Activated naive CD8-positive, alpha-beta T cell (primary cell): ENCODE measurements at regions not wholly inside any gene's neighbourhood (a gene's known extent, or its start where the extent isn't known, plus 50 kb on each side); places are given as distances from the start of the nearest gene placed in this dataset.

ENCODE experiments used
- H3K27ac Mint-ChIP-seq: one replicate; pipeline ENCODE4 v1.8.0; 2021; ENCODE audit warnings: mixed read lengths
- H3K27me3 Mint-ChIP-seq: one replicate; pipeline ENCODE4 v1.8.0; 2021; ENCODE audit warnings: mixed read lengths
- H3K36me3 Mint-ChIP-seq: one replicate; pipeline ENCODE4 v1.8.0; 2021; ENCODE audit warnings: mixed read lengths
- H3K4me1 Mint-ChIP-seq: one replicate; pipeline ENCODE4 v1.8.0; 2021; ENCODE audit warnings: low read depth, mixed read lengths
- H3K4me3 Mint-ChIP-seq: one replicate; pipeline ENCODE4 v1.8.0; 2021; ENCODE audit warnings: mild to moderate bottlenecking, mixed read lengths
- H3K9me3 Mint-ChIP-seq: one replicate; pipeline ENCODE4 v1.8.0; 2021; ENCODE audit warnings: low read depth, mixed read lengths

GRCh38 chr2:88253997-88254396 is 83.9 kb downstream of the THNSL2 start:
- Mint-ChIP-seq H3K27ac (no peak overlapping the region), H3K9me3 (no peaks in the 10 kb centered on the region), H3K36me3 (no peaks in the 10 kb centered on the region), H3K4me3 (no peak overlapping the region), H3K27me3 (peaks cover 12% of the 10 kb centered on the region), H3K4me1 (no peaks in the 10 kb centered on the region)

GRCh38 chr2:88253375-88253774 is 83.2 kb downstream of the THNSL2 start:
- Mint-ChIP-seq H3K4me1 (no peaks in the 10 kb centered on the region), H3K9me3 (no peaks in the 10 kb centered on the region), H3K27ac (no peak overlapping the region), H3K4me3 (no peak overlapping the region), H3K36me3 (no peaks in the 10 kb centered on the region), H3K27me3 (peaks cover 12% of the 10 kb centered on the region)

DNA sequence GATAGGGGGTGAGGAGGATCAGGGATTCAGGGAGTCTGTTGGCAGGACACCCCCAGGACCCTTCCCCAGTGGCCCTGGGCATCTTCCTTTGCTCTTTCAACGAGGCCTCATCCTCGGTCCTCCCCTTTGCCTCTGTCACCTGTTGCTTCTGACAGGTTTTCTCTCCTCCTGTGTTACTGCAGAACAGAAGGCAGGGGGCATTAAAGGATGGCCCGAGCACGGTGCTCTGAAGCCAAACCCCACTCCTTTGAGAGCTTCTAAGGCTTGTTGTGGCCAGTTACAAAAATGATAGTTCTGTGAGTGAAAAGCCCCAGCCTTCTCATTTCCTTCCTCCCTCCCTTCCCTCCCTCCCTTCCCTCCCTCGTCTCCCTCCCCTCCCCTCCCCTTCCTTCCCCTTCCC is 82.5 kb downstream of the THNSL2 start:
- H3K9me3 Mint-ChIP-seq = no peaks in the 10 kb centered on the region
- peaks cover 11% of the 10 kb centered on the region for H3K27me3 Mint-ChIP-seq
- no peaks in the 10 kb centered on the region for H3K36me3 Mint-ChIP-seq
- H3K4me1 Mint-ChIP-seq = no peaks in the 10 kb centered on the region
- no peak overlapping the region for H3K4me3 Mint-ChIP-seq
- no peak overlapping the region for H3K27ac Mint-ChIP-seq

GRCh38 chr2:88252111-88252510 is 82.0 kb downstream of the THNSL2 start:
- Mint-ChIP-seq H3K9me3 (no peaks in the 10 kb centered on the region), H3K27ac (no peak overlapping the region), H3K4me3 (no peak overlapping the region), H3K36me3 (no peaks in the 10 kb centered on the region), H3K4me1 (no peaks in the 10 kb centered on the region), H3K27me3 (peaks cover 9% of the 10 kb centered on the region)

DNA sequence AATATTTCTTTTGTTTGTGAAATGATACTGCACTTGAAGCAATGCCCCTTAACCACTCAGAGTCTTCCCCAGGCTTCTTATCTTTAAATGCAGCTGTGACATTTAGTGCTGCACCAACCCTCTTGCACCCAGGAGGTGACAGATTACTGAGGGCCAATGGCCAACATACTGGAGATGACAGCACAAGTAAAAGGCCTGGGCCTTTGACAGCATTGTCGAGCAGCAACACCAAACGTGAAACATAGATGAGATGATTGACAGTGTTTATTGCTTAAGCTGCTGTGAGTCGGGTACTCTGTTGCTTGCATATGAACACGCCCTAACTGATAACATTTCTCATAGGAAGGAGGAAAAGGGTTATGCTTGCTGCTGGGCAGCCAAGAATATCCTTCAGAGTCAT is 80.3 kb downstream of the THNSL2 start:
- Mint-ChIP-seq H3K9me3 (no peaks in the 10 kb centered on the region), H3K4me3 (no peak overlapping the region), H3K27me3 (peaks cover 11% of the 10 kb centered on the region), H3K27ac (no peak overlapping the region), H3K4me1 (no peaks in the 10 kb centered on the region), H3K36me3 (no peaks in the 10 kb centered on the region)

DNA sequence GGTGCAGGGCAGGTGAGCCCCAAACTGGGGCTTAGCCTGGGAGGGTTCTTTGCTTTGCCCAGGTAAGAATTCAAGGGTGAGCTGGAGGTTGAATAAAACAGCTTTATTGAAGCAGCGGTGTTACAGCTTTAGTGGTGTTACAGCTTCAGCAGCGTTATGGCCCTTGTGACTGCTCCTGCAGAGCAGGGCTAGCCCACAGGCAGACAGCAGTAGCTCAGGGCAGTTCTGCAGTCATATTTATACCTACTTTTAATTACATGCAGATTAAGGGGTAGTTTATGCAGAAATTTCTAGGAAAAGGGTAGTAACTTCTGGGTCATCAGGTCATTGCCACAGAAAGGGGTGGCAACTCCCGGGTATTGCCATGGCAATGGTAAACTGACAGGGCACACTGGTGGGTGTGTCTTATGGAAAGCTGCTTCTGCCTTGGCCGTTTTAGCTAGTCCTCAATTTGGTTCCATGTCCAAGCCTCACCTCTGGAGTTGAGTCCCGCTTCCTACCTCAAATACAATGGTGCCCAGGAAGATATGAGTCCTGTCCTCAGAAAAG is 78.2 kb downstream of the THNSL2 start:
- Mint-ChIP-seq H3K36me3 (no peaks in the 10 kb centered on the region), H3K9me3 (peaks cover 6% of the 10 kb centered on the region), H3K27me3 (peaks cover 11% of the 10 kb centered on the region), H3K4me1 (no peaks in the 10 kb centered on the region), H3K4me3 (no peak overlapping the region), H3K27ac (no peak overlapping the region)

- H3K4me3 Mint-ChIP-seq = no peak overlapping the region
These were observed 77.4 kb downstream of the THNSL2 start for GRCh38 chr2:88247531-88247930.

DNA sequence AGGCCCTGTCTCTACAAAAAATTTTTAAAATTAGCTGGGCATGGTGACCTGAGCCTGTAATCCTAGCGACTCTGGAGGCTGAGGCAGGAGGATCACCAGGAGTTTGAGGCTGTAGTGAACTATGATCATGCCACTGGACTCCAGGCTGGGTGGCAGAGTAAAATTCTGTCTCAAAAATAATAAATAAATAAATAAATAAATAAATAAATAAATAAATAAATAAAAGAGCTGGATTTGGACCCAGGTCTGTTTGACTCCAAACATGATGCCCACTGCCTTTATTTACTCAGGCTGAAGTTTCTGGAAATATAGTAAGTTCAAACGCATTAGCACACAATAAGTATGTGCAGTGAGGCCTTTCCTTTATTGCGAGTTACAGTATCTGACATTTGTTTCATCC is 75.0 kb downstream of the THNSL2 start:
- Mint-ChIP-seq H3K36me3 (no peaks in the 10 kb centered on the region), H3K9me3 (peaks cover 6% of the 10 kb centered on the region), H3K4me3 (no peak overlapping the region), H3K27ac (no peak overlapping the region), H3K4me1 (no peaks in the 10 kb centered on the region), H3K27me3 (peaks cover 11% of the 10 kb centered on the region)

More at GRCh38 chr2:88247531-88247930, 77.4 kb downstream of the THNSL2 start:
- H3K36me3 Mint-ChIP-seq = no peaks in the 10 kb centered on the region
- peaks cover 11% of the 10 kb centered on the region for H3K27me3 Mint-ChIP-seq
- H3K4me1 Mint-ChIP-seq = no peaks in the 10 kb centered on the region
- peaks cover 6% of the 10 kb centered on the region for H3K9me3 Mint-ChIP-seq
- no peak overlapping the region for H3K27ac Mint-ChIP-seq

DNA sequence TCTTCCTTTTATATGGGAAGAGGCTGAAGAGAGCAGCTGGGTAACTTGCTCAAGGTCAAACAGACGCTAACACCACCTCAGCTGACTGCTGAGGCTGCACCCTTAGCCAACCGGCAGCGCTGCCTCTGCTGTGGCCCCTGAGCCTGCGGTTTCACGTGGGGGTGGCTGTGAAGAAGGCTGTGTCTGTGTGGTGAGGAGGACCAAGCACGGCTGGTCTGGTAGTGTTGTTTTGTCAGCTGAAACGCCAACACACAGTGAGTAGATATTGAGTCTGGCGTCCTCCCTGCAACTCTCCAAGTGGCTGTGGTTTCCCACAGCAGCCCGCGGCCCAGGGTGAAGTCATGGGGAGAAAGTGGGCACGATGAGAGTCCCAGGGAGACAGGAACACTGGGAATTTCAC is 69.6 kb downstream of the THNSL2 start:
- Mint-ChIP-seq H3K27ac (no peak overlapping the region), H3K4me1 (no peaks in the 10 kb centered on the region), H3K27me3 (peaks cover 2% of the 10 kb centered on the region), H3K36me3 (no peaks in the 10 kb centered on the region), H3K9me3 (peaks cover 5% of the 10 kb centered on the region), H3K4me3 (no peak overlapping the region)

DNA sequence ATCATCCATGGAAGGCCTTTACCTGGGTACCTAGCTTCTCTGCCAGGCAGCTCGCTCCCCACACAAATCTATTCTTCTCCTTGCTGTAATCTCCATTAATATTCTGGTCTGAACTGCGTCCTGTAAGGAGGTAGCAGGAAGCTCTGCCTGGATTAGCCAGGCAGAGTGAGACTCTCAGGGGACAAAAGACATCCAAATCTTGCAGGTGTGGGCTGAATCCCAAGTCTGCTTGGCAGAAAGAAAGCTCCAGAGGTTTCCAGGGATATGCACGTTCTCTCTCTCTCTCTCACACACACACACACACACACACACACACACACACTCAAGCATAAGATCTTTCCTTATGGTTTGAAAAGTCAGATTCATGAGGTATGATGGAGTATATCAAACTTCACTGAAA is 66.5 kb downstream of the THNSL2 start:
- Mint-ChIP-seq H3K36me3 (no peaks in the 10 kb centered on the region), H3K9me3 (no peaks in the 10 kb centered on the region), H3K27ac (no peak overlapping the region), H3K27me3 (peaks cover 2% of the 10 kb centered on the region), H3K4me1 (no peaks in the 10 kb centered on the region), H3K4me3 (no peak overlapping the region)
